ENCODE measurements at regions not wholly inside any gene's neighbourhood (a gene's known extent, or its start where the extent isn't known, plus 50 kb on each side); places are given as distances from the start of the nearest gene placed in this dataset.

DNA sequence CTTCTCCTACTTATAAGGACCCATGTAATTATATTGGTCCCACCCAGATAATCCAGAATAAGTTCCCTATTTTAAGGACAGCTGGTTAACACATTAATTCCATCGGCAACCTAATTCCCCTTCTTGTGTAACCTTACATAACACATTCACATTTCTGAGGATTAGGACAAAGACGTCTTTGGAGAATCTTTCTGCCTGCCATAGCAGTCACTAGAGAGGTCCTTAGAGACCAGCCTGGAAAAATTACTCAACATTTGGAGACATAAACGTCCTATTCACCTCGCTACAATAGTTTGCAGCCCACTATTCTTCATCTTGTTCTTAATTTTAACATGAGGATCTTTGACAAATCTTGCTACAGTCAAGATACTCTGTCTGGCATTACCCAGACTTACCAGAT, 100.1 kb downstream of the MAFB start:
- no peak for DNase-seq

DNA sequence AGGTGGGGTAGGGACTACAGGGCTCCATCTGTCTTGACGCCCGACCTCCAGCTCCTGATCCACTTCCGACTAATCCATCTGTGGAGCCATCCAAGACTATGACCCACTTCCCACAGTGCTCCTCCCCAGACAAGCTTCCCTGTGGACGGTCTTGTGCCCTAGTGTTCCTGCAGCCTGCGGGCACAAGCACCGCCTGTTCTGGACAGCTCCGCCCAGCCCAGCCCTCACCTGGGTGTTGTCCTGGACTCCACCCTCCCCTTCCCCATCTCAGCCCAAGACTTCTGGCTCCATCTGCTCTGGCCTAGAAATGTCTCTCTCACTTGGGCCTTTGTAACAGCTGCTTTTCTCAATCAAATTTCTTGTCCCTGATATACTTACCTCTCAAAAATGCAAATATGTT, 102.0 kb downstream of the MAFB start:
- no peak for DNase-seq

DNA sequence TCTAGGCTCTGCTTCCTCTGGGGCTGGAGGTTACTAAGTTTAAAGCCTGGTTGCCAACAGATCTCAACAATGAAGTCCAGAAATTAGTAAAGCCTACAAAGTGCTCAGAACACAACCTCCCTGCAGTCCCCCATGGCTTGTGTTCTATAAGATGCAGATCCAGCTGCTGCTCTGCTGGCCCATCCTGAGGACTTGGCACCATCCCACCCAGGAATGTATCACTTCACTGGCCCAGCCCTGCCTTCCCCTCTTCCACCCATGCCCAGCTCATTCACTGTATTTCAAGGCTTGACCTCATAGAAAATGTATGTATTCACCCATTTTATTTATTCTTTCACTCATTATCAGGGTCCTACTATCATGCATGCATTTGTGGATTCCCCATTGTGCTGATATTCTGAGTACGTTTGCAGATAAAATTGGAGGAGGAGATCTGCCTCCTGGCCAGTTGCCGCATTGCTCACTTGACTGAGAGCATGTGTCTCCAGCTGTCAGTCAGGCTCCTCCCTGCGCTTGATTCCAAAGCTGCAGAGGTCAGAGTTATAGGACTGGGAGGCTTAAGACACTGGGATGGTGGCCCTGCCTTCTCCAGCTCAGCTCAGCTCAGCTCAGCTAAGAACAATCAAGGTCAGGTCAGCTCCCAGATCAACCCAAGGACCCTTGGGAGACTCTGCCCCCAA, 104.8 kb downstream of the MAFB start:
- no peak for DNase-seq

DNA sequence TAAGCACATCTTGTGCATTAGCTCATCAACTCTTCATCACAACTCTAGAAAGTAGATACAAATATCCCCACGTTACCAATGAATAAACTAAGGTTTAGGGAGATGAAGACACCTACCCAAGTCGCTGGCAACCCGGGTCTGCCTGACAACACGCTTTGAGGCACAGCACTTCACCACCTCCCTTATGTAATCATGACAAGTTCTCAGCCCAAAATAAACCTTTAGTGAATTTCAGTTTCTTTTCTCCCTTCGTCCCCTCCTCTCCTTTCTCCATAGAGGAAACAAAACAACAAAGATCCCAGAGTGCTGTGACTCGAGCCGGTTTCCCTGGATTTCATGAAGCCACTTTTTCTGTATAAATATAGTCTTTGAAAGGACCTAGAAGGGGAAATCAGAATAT, 105.4 kb downstream of the MAFB start:
- no peak for DNase-seq

DNA sequence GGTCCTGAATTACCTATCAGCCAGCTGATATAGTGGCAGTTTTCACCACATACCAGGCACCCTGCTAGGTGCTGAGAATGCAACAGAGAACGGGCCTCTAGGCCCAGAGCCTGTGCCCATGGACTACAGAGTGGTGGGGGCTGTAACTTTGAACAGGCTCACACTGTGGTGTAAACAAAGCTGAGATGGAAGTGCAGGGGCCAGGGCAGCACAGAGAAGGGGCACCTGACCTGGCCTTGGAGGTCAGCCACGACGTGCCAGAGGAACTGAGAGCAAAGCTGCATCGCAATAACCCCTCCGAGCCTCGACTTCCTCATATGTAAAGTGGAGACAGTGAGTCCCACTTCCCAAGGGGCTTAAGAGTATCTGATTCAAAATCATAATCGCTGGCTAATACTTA, 105.8 kb downstream of the MAFB start:
- no peak for DNase-seq

DNA sequence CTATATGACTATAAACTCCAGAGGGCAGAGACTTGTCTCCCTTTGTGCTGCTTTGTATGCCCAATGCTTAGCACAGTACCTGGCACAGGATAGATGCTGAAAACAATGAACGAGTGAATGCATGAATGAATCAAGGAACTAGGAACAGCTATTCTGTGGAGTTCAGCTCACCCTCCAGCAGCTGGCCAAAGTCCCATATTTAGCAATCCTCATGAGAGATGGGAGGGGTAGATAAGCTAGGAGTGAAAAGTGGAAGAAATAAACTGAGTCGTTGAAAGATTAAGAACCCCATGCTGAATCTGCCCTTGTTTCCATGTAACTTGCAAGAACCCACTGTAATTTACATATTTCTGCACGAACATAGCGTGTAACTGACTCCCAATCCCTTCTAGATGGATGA, 106.5 kb downstream of the MAFB start:
- no peak for DNase-seq

DNA sequence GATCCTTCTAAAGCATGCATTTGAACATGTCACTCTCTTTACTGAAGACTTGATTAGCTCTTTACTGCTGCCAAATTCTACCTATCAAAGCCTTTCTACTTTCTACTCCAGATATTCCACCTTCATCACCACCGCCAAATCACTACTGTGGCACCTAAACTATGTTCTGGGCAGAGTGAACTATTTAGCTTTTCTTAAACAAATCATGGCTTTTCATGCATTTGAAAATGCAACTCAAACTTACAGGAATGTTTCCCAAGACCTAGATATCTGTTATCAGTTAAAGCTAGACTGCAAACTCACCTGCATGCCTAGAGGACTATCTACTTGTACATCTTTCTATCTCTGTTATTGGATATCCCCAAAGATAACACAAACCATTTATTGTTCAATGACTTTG, 109.3 kb downstream of the MAFB start:
- no peak for DNase-seq

DNA sequence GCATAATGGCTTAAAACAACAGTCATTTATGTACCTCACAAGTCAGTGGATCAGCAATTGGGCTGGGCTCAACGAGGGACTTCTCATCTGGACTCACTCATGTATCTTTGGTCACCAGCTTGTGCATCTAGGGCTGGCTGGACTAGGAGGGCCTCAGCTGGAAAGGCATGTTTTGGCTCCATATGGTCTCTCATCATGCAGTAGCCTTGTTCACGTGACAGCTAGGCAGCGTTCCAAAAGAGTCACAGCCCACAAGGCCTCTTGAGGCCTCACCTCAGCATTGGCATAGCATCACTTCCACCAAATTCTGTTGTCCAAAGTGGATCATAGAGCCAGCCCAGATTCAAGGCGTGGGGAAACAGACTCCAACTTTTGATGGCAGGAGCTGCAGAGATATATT, 110.1 kb downstream of the MAFB start:
- no peak for DNase-seq

DNA sequence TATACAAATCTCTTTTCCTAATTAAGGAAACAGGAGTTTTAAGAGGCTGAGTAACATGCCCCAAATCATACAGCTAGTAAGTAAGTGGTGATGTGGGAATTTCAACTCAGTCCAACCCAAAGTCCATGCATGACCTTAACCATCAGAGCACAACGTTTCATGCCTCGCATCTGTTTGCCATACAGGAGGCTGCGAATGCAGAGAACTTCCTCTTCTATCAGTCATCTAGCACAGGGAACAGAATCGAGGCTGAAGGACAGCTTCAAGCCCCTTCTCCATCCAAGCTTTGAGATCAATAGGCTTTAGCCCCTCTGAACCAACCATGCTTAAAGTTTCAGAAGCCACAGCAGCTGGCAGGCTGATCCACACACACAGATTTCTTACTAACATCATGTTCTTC, 113.2 kb downstream of the MAFB start:
- DNase-seq, result no peak

DNA sequence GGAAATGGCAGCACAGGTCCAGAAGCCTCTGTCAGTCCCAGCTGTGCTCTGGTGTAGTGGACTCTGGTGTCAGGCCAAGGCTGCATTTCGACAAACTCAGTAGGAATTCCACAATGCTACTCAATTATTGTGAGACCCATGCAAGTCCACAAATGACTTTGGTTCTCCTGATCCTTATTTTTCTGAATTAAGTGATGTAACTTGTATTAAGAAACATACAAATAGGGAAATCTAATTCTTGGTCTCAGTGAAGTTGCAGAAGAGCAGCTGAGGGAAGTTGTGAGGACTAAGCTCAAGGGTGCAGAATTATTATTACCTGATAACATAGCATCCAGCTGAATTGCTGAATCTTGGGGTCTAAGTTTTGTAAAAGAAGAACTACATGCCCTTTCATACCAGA, 116.8 kb downstream of the MAFB start:
- DNase-seq, result no peak

DNA sequence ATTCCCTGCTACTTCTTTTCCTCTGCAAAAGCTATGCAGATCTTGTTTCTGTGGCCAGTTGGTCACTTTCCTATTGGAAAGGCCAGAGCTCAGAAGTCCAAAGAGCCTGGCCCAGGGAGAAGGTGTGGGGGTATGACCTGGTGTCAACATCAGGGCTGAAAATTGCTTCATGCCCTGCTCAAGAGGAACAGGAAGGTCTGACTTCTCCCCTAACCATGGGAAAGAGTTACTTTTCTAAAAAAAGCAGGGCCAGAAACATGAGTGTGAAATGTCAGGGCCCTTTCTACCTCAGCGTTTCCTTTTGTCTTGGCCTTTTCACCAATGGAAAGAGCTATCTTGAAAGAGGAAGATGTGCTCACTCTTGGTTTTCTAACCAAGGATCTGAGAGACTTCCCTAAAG, 117.4 kb downstream of the MAFB start:
- no peak for DNase-seq

DNA sequence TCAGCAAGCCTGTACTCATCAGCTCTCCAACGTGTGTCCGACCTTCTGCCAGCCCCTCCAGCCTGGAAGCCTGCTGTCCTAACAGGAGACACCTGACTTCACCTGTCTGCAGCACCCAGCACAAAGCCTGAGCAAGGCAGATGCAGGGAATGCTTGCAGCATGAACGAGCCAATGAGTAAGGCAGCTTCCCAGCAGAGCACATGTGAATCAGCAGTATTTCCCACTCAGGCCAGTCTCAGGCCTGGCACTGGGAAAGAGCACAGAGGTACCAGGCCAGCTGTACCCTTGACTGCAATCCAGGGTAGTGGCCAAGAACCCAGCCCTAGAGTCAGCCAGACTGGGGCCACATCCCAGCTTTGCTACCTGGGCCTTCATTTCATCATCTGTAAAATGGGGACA, 120.8 kb downstream of the MAFB start:
- DNase-seq, result no peak

DNA sequence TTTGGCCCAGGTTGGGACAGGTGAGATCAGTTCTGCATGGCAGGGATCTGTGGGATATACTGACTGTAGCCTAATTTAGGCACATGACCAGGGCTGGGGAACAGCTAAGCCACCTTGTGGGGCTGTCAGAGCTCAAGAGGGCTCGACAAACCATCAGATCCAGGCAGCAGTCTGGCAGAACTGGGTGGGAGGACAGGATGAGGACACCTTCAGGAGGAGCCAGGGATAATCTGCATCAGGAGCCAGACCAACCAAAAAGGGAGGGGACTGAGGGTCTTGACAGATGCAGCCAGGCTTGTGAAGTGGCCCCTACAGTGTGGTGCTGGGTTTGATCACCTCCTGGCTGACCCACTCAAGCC, 123.4 kb downstream of the MAFB start:
- DNase-seq, result no peak

DNA sequence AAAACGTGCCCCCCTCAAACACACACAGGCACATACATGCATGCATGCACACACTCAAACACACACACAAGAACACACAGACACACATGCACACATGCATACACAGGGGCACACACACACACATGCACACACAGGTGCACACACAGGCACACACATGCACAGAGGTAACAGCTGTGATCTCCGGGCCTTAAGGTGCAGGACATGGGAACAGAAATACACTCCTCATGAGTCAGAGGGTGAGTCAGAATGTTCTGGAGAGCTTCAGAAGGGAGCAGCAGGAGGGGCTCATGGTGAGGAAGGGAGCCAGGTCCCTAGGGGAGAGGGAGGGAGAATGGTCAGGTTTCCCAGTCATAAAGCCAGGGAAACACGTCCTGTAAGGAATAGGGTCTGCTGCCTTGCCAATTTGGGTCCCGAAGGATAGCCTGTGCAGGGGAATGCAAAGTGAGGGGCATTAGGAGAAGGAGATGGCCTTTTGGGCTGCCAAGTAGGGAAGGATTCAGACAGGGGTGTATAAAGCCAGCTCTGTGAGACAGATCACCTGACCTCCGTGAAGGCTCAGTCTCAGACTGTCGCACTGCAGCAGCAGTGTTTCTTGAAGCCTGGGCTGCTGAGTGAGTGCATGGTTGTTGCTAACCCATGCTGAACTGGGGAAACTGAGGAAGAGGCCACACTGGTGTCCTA, 123.9 kb downstream of the MAFB start:
- DNase-seq, result no peak

DNA sequence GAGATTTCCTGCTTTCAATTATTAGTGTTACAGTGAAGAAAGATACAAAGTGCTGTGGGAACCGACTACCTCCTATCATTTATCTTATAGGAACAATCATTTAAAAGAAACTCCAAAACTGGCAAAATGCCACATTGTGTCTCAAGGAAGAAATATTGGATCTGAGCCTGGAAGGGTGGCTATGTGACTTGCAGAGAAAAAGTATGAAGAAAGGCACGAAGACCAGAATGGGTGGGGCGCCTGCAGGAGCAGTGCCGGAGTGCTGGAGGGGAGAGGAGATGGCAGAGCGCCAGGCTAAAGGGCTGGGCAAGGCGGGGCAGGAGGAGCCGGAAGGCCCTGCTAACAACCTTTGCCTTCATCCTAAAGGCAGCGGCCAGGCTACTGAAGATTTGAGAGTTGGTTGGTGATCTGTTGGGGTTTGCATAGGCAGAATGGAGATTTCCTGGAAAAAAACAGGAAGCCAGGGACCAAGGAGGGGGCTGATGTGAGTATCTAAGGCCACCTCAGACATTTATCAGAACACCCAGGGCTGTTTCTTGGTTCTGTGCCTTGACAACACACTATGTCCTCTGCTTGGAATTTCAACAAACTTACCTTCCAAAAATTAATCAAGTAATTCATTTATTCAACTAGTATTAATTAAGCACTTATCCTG, 125.6 kb downstream of the MAFB start:
- DNase-seq, result peak; percentile 20

DNA sequence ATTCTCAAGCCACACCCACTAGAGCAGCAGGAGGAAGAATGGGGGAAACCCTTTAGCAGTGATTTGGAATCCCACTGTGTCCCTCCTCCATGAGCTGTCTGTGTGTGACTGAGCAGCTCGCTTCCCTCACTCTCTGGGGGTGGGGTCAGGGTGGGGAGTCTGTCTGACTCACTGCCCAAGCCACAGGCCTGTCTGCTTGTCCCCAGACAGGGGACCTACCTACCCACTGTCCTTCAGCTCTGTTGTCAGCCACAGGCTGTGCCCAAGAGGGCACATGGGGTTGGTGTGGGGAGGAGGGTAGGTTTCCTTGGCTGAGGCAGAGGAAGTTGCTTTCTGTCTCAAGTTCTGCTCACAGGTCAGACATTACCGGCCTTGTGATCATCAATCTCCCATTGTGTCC, 127.0 kb downstream of the MAFB start:
- no peak for DNase-seq

DNA sequence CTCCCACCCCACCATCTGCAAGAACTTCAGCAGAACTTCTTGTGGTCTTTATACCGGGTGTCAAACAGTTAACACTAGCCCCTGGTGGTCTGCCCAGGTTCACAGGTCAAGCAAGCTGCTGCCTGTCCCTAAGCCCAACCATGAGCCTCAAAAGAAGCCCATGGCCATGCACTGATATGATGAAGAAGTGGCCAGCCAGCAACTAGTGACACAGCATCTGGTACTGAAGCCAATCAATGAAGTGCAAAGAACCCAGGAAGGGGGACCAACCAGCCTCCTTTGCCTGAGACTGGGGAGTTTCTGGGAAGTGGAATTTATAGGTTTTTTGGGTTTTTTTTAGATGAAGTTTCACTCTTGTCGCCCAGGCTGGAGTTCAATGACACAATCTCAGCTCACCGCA, 127.8 kb downstream of the MAFB start:
- DNase-seq, result no peak

DNA sequence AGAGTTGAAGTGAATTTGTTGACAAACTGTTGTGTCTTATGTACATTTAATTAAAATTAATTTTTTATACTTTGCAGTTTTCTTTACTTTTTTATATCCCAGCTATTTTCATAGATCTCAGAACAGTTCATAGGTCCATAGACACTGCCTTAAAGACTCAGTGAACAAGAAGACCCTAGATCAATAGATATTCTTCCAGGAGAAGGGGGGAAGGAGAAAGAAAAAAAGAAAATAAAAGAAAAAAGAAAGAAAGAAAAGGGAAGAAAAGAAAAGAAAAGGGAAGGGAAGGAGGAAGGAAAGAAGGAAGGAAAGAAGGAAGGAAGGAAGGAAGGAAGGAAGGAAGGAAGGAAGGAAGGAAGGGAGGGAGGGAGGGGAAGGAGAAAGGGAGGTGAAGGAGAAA, 130.8 kb downstream of the MAFB start:
- no peak for DNase-seq

DNA sequence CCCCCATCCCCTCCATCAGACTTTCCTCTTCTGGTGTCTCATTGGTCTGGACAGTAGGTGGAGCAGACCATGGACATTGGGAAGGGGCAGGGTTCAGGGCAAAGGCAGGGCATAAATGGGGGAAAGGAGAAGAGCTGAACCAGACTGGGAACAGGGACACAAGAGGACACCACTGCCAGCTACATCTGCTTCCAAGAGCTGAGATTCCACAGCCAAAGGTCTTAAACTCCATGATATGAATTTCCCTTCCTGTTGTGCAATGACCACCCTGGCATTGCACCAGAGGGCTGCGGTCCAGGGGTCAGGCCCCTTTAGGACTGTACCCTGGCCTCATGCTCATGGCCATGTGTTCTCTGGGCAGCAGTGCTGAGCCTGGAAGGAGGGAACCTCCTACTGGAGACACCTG, 137.9 kb downstream of the MAFB start:
- no peak for DNase-seq

DNA sequence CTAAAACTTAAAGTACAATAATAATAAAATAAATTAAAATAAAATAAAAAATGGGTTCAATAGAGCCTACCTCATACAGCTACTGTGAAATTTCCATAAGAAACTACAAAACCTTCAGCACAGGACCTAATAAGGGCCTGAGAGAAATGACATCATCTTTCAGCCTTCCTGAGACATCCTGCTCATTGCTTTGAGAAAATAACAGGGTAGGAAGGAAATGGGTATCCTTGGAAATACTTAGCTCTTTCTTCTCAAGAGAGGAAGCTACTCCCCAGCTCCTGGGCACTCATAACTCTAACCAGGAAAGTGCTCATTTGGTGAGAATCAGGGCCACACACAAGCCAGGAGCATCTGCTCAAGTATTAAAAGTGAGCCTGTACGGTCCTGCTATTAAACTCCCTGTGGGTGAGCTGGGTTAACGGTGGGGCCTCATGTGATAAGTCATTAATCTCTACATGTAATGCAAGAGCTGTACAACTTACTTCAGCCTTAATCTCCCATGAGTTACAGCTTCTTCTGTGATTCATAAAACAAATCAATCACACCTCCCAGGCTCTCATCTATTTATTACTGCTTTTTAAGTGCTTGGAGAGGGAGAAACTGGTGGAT, 141.4 kb downstream of the MAFB start:
- DNase-seq, result no peak

DNA sequence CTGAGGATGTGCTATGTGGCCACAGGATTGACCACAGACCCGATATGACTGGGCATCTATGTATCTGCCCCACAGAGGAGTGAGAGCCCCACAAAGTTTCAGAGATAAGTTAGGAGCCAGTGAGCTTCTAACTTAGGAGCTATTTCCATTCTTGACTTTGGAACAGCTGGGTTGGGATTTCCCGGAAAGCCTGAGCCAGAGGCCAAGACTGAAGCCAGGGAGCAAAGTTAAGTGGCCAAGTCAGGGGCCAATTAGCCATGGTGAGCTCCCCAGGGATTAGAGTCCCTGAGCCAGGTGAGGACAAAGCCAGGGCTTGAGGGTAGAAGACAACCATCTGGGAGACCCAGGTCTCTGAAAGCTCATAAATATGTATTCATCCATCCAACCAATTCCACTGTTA, 143.6 kb downstream of the MAFB start:
- DNase-seq, result no peak

DNA sequence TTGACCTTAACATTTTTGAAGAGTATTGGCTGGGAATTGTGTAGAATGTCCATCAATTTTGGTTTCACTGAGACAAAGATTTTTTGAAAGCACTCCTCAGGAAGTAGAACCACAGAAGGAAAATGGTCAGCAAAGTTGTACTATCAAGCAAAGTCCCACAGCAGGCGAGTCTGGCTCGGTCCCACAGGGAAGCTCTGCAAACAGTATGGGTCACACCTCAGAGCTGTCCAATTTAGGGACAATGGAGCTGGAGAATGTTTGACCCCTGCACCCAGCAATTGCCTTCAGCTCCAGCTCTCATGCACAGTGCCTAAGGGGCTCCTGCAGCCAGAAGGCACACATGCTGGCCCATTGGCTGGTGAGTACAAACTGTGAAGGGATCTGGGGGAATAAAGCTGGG, 147.0 kb downstream of the MAFB start:
- DNase-seq, result no peak

DNA sequence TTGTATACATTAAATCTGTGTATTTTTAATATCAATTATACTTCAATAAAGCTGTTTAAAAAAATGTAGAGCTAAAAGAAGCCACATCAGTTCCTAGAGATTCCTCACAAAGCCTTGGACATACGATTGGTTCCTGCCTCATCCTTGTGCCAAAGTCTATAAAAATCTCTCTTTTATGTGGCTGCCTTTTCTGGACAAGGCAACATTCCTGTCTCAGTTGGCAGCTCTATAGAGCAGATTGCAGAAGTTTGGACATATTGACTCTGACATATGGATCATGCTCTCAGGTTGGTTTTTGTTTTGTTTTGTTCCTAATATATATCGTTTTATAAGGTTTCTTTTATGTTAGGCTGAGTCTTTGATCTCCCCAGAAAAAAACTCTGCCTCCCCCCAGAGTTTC, 148.9 kb downstream of the MAFB start:
- DNase-seq, result no peak

DNA sequence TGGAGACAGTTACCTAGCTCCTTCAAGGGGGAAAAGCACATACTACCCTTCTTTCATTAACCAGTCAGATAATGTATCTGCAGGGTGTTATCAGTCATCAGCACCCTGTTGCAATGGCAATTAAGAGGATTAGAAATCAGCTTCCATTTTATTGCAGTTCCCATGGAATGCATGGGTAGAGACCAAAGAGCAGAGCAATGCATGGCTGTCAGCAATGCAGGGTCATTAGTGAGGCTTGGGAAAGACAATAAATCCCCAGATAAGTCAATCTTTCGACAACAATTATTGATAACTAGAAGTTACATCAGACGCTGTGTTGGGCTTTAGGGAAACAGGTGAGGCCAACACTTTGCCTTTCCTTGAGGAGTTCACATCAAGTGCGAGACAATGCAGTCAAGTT, 150.9 kb downstream of the MAFB start:
- DNase-seq, result no peak

All from NCI-H1105 (cell line).